Type B pancreatic cell (in vitro differentiated cells): ENCODE measurements at regions not wholly inside any gene's neighbourhood (a gene's known extent, or its start where the extent isn't known, plus 50 kb on each side); places are given as distances from the start of the nearest gene placed in this dataset.

Source experiments
- DNase-seq: peaks from one replicate; pipeline ENCODE4 v3.0.0; 2021; ENCODE audit warnings: mixed read lengths; ENCODE audit not compliant: unreplicated experiment; ENCODE audit errors: extremely low spot score
- H3K27ac Mint-ChIP-seq: 2 replicates; pipeline ENCODE4 v1.8.0; 2021; ENCODE audit warnings: mild to moderate bottlenecking, mixed read lengths
- H3K27me3 Mint-ChIP-seq: 2 replicates; pipeline ENCODE4 v1.8.0; 2021; ENCODE audit warnings: mixed read lengths
- H3K36me3 Mint-ChIP-seq: 2 replicates; pipeline ENCODE4 v1.8.0; 2021; ENCODE audit warnings: mixed read lengths
- H3K4me1 Mint-ChIP-seq: one replicate; pipeline ENCODE4 v1.8.0; 2021; ENCODE audit warnings: mixed read lengths; ENCODE audit not compliant: unreplicated experiment
- H3K4me3 Mint-ChIP-seq: 2 replicates; pipeline ENCODE4 v1.8.0; 2021; ENCODE audit warnings: mild to moderate bottlenecking, mixed read lengths
- H3K9me3 Mint-ChIP-seq: 2 replicates; pipeline ENCODE4 v1.8.0; 2021; ENCODE audit warnings: mixed read lengths
- TF ChIP-seq, protein P1 (sequence below): fragments of 200-600 bp; sonication (generic); conservative IDR thresholded peaks from 2 replicates; pipeline ENCODE4 v1.5.0; 2021; ENCODE audit warnings: antibody characterized with exemption, mild to moderate bottlenecking

DNA sequence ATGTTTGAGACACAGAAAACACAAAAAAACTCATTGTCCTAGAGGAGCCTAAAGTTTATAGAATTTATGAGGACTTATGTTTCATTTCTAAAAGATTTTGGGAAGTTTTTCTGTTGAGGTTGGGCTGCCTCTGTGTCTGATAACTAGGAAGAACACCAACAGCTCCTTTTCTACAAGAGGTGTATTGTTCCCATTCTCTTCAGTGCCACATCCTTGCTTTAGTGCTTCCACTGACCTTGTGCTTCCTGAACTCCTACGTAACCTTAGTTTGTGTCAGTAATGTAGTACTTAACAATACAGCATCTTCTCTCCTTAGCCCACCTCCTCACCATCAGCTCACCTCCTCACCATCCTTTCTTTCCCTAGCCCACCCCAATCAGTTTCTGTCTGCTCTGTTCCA, 117.3 kb upstream of the TNC start:
- Mint-ChIP-seq H3K27ac (no peak overlapping the region), H3K9me3 (no peaks in the 10 kb centered on the region), H3K4me3 (no peak overlapping the region), H3K27me3 (peaks cover 13% of the 10 kb centered on the region), H3K36me3 (no peaks in the 10 kb centered on the region), H3K4me1 (peaks cover 10% of the 10 kb centered on the region)
- TF ChIP-seq, protein P1, sequence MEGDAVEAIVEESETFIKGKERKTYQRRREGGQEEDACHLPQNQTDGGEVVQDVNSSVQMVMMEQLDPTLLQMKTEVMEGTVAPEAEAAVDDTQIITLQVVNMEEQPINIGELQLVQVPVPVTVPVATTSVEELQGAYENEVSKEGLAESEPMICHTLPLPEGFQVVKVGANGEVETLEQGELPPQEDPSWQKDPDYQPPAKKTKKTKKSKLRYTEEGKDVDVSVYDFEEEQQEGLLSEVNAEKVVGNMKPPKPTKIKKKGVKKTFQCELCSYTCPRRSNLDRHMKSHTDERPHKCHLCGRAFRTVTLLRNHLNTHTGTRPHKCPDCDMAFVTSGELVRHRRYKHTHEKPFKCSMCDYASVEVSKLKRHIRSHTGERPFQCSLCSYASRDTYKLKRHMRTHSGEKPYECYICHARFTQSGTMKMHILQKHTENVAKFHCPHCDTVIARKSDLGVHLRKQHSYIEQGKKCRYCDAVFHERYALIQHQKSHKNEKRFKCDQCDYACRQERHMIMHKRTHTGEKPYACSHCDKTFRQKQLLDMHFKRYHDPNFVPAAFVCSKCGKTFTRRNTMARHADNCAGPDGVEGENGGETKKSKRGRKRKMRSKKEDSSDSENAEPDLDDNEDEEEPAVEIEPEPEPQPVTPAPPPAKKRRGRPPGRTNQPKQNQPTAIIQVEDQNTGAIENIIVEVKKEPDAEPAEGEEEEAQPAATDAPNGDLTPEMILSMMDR = no peak
- no peak for DNase-seq

DNA sequence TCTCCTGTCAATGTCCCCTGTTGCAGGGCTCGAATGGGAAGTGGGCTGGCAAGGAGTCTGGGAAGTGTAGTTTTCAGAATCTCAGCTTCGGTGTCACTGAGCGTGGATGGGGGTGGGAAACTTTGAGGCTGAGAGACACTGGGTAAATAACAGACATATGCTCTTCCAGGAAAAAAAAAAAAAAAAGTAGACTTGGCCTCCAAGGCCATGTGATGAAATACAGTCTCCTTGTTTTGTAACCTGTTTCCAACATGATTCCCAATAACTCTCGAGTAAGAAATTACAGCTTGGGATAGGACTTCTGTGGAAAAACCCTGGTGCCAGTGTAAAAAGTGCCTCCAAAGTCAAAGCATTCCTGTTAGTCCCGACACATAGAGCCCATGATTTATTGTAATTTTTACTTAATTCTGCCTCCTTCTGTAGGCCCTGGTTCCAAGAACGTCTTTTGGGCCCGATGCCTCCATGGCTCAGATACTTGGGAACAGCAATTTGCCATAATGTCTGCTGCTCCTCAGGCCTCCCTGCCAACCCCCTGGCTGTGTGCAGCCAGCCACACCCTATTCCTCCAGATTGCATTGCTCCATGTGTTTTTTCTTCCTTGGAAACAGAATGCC, 119.5 kb upstream of the TNC start:
- DNase-seq = no peak
- TF ChIP-seq, protein P1 = no peak
- peaks cover 6% of the 10 kb centered on the region for H3K4me1 Mint-ChIP-seq
- peaks cover 4% of the 10 kb centered on the region for H3K9me3 Mint-ChIP-seq
- H3K27ac Mint-ChIP-seq = no peak overlapping the region
- H3K27me3 Mint-ChIP-seq = peaks cover 13% of the 10 kb centered on the region
- H3K4me3 Mint-ChIP-seq = no peak overlapping the region
- no peaks in the 10 kb centered on the region for H3K36me3 Mint-ChIP-seq

DNA sequence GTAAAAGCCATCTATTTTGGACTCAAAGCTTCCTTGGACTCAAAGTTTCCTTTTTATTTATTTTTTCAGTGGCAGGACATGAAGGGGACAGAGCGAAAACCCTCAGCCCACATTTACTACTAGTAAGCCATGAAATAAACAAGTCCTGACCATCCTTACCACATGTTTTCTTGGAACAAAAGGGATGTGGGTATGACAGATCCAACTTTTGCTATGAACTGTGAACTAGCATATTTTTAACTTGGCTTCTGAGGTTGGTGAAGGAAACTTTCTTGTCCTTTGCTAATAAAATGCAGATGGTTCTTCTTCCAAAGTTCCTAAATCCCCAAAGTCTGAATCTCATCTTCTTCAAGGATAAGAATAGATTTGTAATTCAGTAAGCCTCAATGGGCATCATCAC, 122.7 kb upstream of the TNC start:
- Mint-ChIP-seq H3K4me1 (no peaks in the 10 kb centered on the region), H3K27me3 (peaks cover 9% of the 10 kb centered on the region), H3K4me3 (no peak overlapping the region), H3K36me3 (no peaks in the 10 kb centered on the region), H3K9me3 (peaks cover 4% of the 10 kb centered on the region), H3K27ac (no peak overlapping the region)
- TF ChIP-seq, protein P1 = no peak
- DNase-seq = no peak

DNA sequence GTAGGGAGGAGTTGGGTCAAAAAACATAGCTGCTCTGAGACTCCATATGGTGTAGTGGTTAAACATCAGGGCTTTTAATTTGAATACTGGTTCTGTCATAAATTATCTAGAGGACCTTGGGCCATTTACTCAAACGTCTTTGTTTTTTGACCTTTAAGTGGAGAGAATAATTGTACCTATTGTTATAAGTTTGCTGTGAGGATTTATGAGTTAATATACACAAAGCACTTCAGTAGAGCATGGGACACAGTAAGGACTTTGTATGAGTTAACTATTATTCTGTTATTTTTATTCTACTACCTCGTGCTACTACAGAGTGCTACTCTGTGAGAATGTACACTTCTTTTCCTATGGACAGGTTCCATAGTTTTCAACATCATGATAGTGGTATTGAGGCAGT, 123.7 kb upstream of the TNC start:
- TF ChIP-seq, protein P1 = no peak
- H3K4me3 Mint-ChIP-seq = no peak overlapping the region
- H3K36me3 Mint-ChIP-seq = no peaks in the 10 kb centered on the region
- H3K27me3 Mint-ChIP-seq = peaks cover 9% of the 10 kb centered on the region
- DNase-seq = no peak
- peaks cover 4% of the 10 kb centered on the region for H3K9me3 Mint-ChIP-seq
- no peak overlapping the region for H3K27ac Mint-ChIP-seq
- H3K4me1 Mint-ChIP-seq = no peaks in the 10 kb centered on the region

DNA sequence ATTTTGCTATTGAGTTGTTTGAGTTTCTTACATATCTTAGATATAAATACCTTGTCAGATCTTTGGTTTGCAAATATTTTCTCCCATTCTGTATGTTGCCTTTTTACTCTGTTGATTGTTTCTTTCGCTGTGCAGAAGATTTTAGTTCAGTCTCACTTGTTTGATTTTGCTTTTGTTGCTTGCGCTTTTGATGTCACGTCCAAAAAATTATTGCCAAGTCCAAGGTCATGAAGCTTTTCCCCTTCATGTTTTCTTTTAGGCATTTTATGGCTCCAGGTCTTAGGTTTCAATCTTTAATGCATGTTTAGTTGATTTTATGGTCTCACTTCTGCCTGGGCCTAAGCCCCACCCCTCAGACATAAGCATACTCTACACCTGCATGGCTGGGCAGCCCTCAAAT, 131.5 kb upstream of the TNC start:
- H3K4me1 Mint-ChIP-seq = no peaks in the 10 kb centered on the region
- H3K4me3 Mint-ChIP-seq = no peak overlapping the region
- no peak for DNase-seq
- no peak overlapping the region for H3K27ac Mint-ChIP-seq
- TF ChIP-seq, protein P1 = no peak
- H3K27me3 Mint-ChIP-seq = no peaks in the 10 kb centered on the region
- no peaks in the 10 kb centered on the region for H3K36me3 Mint-ChIP-seq
- no peaks in the 10 kb centered on the region for H3K9me3 Mint-ChIP-seq

DNA sequence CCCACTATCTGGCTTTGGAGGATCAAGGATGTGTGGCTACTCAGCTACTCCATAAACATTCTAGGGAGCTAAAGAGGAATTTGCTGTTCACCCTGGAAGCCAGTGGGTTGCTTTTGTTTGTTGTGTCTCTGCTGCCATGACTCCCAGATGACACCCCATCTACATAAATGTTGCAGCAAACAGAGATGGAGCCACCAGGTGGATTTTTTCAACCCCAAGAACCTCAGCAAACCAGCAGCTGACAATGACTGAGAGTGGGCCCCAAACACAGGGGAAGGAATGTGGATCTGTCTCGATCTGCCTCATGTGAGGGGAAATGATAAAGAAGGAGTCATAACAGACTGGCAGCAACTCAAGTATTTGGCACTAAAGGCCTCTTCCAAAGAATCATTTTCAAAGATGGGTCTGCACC, 132.7 kb upstream of the TNC start:
- Mint-ChIP-seq H3K4me3 (no peak overlapping the region), H3K4me1 (no peaks in the 10 kb centered on the region), H3K36me3 (no peaks in the 10 kb centered on the region), H3K27ac (no peak overlapping the region), H3K9me3 (no peaks in the 10 kb centered on the region), H3K27me3 (no peaks in the 10 kb centered on the region)
- no peak for DNase-seq
- TF ChIP-seq, protein P1 = no peak
